K562 (cell line): ENCODE measurements at regions not wholly inside any gene's neighbourhood (a gene's known extent, or its start where the extent isn't known, plus 50 kb on each side); places are given as distances from the start of the nearest gene placed in this dataset.

Experiments used
- BRD4 ChIP-seq: fragments of 200-600 bp; sonication (generic); IDR thresholded peaks from 2 replicates; pipeline ENCODE4 v1.6.1; 2017; ENCODE audit warnings: inconsistent platforms
- E2F6 ChIP-seq, 2 experiments: IDR thresholded peaks; 2 replicates each; pipeline ENCODE4 v1.6.1; 2011; ENCODE audit warnings: borderline replicate concordance in 1 of 2, control low read depth in 1 of 2, low read depth in 1 of 2, low read length in 1 of 2, mild to moderate bottlenecking in 1 of 2, mixed read lengths in 1 of 2, moderate library complexity in 1 of 2; ENCODE audit not compliant: insufficient read depth in 1 of 2, insufficient read length in 1 of 2, poor library complexity in 1 of 2, severe bottlenecking in 1 of 2; ENCODE audit errors: extremely low read depth in 1 of 2
- EGR1 ChIP-seq: fragments of 450-650 bp; conservative IDR thresholded peaks from 2 replicates; pipeline ENCODE4 v1.6.1; 2017; ENCODE audit warnings: mild to moderate bottlenecking
- EHMT2 ChIP-seq: fragments of 450-650 bp; IDR thresholded peaks from 2 replicates; pipeline ENCODE4 v1.6.1; 2018; ENCODE audit warnings: antibody characterized with exemption
- EP400 ChIP-seq: fragments of 450-650 bp; IDR thresholded peaks from 2 replicates; pipeline ENCODE4 v1.6.1; 2017; ENCODE audit warnings: antibody characterized with exemption, mild to moderate bottlenecking, moderate library complexity
- ETV1 ChIP-seq: fragments of 450-650 bp; conservative IDR thresholded peaks from 2 replicates; pipeline ENCODE4 v1.6.1; 2016; ENCODE audit warnings: missing genetic modification characterization, control low read depth, low read depth, missing compliant biosample characterization
- L3MBTL2 ChIP-seq: fragments of 450-650 bp; IDR thresholded peaks from 2 replicates; pipeline ENCODE4 v1.6.1; 2016; ENCODE audit warnings: mild to moderate bottlenecking, moderate library complexity
- TOE1 ChIP-seq, 2 experiments: fragments of 450-650 bp in 1 of 2; sonication (generic) in 1 of 2; formaldehyde crosslinking in 1 of 2; IDR thresholded peaks; 2 replicates each; pipeline versions ENCODE4 v1.7.1 to v1.8.0; 2016 to 2022; ENCODE audit warnings: borderline replicate concordance in 2 of 2, mild to moderate bottlenecking in 2 of 2, antibody characterized with exemption in 1 of 2, inconsistent platforms in 1 of 2, low read depth in 1 of 2, missing genetic modification reagents in 1 of 2, moderate library complexity in 1 of 2
- USF1 ChIP-seq: sonication (generic); formaldehyde crosslinking; IDR thresholded peaks from 2 replicates; pipeline ENCODE4 v1.9.0; 2022; ENCODE audit warnings: mild to moderate bottlenecking, missing genetic modification reagents
- ZBTB40 ChIP-seq, 2 experiments: fragments of 450-650 bp in 1 of 2; sonication (generic) in 1 of 2; formaldehyde crosslinking in 1 of 2; IDR thresholded peaks; 2 replicates each; pipeline versions ENCODE4 v1.7.1 to v1.9.0; 2016 to 2022; ENCODE audit warnings: inconsistent platforms in 1 of 2, mild to moderate bottlenecking in 1 of 2, missing genetic modification reagents in 1 of 2
- ZHX1 ChIP-seq: fragments of 150-350 bp; conservative IDR thresholded peaks from 2 replicates; pipeline ENCODE4 v1.6.1; 2014; ENCODE audit warnings: low read length

GRCh38 chr3:197456261-197457091, 99.3 kb downstream of the BDH1 start (continued):
- TF ChIP-seq EGR1, result peak; percentile 43; the same call in 1 of the 2 replicates
- peak; percentile 28 to 71 for TF ChIP-seq E2F6 (IDR thresholded peaks at IDR 0.05; ENCODE audit: borderline replicate concordance in 1 of 2, extremely low read depth in 1 of 2, insufficient read depth in 1 of 2, insufficient read length in 1 of 2, low read depth in 1 of 2, low read length in 1 of 2, poor library complexity in 1 of 2, severe bottlenecking in 1 of 2)
- TF ChIP-seq ETV1 (tag), result peak; percentile 85
- TF ChIP-seq EP400, result peak; percentile 52
- TF ChIP-seq BRD4, result no peak
- peak; percentile 82 for TF ChIP-seq ZBTB40 (IDR thresholded peaks at IDR 0.05)
- no peak for TF ChIP-seq ZBTB40 (CRISPR knock-in tag; IDR thresholded peaks at IDR 0.05)
- TF ChIP-seq ZHX1, result no peak
- TF ChIP-seq USF1 (CRISPR knock-in tag), result peak; percentile 90
- peak; percentile 40; the same call in 1 of the 2 replicates for TF ChIP-seq EHMT2
- peak; percentile 82 for TF ChIP-seq L3MBTL2
- peak; percentile 87 for TF ChIP-seq TOE1 (IDR thresholded peaks at IDR 0.05; ENCODE audit: borderline replicate concordance)
- TF ChIP-seq TOE1 (CRISPR knock-in tag; IDR thresholded peaks at IDR 0.05; ENCODE audit: borderline replicate concordance, low read depth), result no peak
